GM18861 (cell line): ENCODE measurements at regions not wholly inside any gene's neighbourhood (a gene's known extent, or its start where the extent isn't known, plus 50 kb on each side); places are given as distances from the start of the nearest gene placed in this dataset.

Experiments
- ATAC-seq: cut with Tn5 transposase; IDR thresholded peaks from one replicate; pipeline ENCODE4 v1.9.1; 2021; ENCODE audit not compliant: unreplicated experiment

DNA sequence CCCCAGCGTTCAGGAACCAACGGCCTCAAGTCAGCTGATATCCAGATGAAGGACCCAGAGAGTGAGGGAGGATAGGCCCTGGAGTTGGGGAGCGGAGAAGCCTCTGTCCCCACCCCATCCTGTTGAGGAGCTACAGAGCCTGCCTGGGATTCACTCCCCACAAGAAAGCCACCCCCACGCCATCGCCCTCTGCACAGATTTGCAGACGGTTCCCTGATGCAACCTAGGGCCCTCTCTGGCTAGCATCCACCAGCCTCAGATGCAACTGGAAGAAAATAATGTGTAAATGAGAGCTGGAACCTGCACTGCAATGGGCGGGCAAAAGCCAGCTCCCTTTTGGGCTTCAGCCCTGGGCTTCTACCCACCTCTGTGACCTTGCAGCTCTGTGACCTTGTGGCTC is 185.6 kb downstream of the BCOR start:
- ATAC-seq = no peak

DNA sequence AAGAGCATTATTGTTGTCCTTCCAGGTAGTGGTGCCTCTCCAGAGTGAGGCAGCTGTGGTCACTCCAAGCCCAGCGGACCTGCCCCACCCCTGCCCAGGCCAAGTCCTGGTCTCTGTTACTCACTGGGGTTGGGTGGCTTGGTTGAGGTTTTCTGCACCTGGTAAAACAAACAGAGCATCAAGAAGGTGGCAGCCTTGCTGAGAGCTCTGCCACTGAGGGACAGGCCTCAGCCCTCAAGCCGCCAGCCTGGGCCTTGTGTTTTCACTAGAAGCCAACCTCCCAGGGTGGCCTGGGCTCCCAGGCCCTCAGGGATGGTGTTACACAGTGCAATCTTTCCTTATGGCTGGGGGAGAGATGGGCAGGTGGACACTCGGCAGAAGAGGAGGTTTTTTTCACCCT is 182.7 kb downstream of the BCOR start:
- no peak for ATAC-seq

- no peak for ATAC-seq
Measured at GRCh38 chrX:39915596-39915995, 182.2 kb downstream of the BCOR start.

GRCh38 chrX:39921838-39922237 is 175.9 kb downstream of the BCOR start:
- ATAC-seq = no peak

DNA sequence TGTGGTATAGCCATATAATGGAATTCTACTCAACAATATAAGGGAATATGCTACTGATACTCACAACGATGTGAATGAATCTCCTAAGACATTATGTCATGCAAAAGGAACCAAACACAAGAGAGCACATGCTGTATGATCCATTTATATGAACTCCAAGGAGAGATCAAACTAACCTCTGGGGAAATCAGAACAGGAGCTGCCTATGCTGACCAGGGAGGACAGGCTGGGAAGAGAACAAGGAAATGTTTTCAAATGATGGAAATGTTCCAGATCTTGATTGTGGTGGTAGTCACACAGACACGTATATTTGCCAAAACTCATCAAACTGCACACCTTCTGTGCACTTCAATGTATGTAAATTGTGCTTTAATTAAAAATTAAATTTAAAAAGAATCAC is 175.3 kb downstream of the BCOR start:
- ATAC-seq = no peak

DNA sequence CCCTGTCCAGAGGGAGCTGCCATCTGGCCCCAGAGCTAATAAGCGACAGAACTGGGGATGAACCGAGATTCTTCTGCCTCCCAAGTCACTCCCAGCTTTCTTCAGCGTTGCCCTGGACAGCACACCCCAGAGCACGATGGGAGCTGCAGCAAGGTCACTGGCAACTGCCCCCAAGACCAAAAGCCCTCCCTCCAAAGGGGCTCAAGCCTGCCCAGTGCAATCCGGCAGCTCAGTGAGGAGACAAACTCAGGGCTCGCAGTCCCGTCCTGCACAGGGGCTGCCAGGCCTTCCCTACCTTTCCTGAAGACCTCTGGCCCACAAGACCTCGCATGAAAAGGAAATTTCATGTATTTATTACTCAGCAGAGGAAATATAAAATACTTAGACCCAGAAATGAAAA is 174.8 kb downstream of the BCOR start:
- no peak for ATAC-seq

GRCh38 chrX:39927380-39927779 is 170.4 kb downstream of the BCOR start:
- ATAC-seq = no peak

GRCh38 chrX:39928704-39929378 is 168.9 kb downstream of the BCOR start:
- ATAC-seq = no peak

GRCh38 chrX:39929379-39930025 is 168.3 kb downstream of the BCOR start:
- ATAC-seq = no peak

- ATAC-seq = no peak
Measured at GRCh38 chrX:39930786-39931528, 166.8 kb downstream of the BCOR start.

- no peak for ATAC-seq
Measured at GRCh38 chrX:39931529-39932282, 166.1 kb downstream of the BCOR start.

DNA sequence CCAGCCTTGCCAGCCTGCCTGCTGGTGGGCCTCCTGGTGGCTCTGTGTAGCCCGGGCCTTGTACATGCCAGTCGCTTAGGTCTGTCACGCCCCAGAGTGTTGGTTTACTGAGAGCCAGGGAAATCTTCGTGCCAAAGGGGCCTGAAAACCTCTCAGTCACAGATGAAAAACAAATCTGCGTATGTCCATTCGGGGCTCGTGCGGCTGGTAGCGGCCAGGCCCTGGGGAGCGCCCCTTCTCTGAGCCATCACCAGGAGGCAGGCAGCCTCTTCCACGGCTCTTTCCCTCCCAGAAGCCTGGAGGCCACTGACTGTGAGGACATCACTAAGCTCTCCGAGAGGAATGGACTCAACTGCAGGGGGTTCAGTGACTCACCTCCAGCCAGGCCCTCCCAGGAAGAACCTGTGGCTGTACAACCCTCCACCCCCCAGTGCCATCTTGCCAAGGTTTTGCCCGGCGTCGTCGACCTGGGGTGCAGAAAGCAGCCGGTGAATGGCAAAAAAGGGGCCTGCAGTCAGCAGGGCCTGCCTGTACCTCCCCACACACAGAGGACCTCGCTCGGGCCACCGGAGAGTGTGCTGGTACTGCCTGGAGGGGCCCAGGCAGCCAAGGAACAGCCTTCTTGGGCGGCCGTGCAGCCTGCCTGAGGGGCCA is 162.2 kb downstream of the BCOR start:
- ATAC-seq = no peak

GRCh38 chrX:39936886-39937770 is 160.6 kb downstream of the BCOR start:
- peak; percentile 89 for ATAC-seq

- no peak for ATAC-seq
Measured at GRCh38 chrX:39938466-39938865, 159.3 kb downstream of the BCOR start.

- no peak for ATAC-seq
Measured at GRCh38 chrX:39939678-39940077, 158.1 kb downstream of the BCOR start.

GRCh38 chrX:39941332-39941920 is 156.3 kb downstream of the BCOR start:
- ATAC-seq = no peak

GRCh38 chrX:39944416-39944815 is 153.3 kb downstream of the BCOR start:
- ATAC-seq = no peak

- no peak for ATAC-seq
Measured at GRCh38 chrX:39945709-39946108, 152.0 kb downstream of the BCOR start.

- ATAC-seq = no peak
Measured at GRCh38 chrX:39946822-39947221, 150.9 kb downstream of the BCOR start.

DNA sequence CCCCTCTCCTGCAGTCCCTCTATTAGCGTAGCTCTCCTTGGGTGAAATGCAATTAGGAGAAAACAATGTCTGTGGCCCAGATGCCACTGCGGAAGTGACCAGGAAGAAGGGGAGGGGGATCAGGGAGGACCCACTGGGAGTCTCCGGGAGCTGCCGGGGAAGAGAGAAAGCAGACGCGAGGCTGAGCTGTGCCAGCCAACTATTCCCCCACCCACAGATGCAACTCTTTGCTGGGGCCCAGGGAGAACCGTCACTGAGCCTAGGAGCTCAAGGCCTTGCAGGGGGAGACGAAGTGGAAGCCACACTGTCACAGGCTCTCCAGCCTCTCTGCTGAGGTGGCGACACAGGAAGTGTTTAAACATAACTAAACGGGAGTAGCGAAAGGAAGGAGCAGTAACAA is 149.2 kb downstream of the BCOR start:
- ATAC-seq = no peak
